Endodermal cell (in vitro differentiated cells): ENCODE measurements at regions not wholly inside any gene's neighbourhood (a gene's known extent, or its start where the extent isn't known, plus 50 kb on each side); places are given as distances from the start of the nearest gene placed in this dataset.

ENCODE experiments used
- DNase-seq: peaks from one replicate; pipeline ENCODE4 v3.0.0-alpha.2; 2017
- H3K27ac ChIP-seq: 2 replicates; pipeline ENCODE4 v1.5.1; 2013; ENCODE audit warnings: mild to moderate bottlenecking, low read depth, low read length, moderate library complexity
- H3K27me3 ChIP-seq: 2 replicates; pipeline ENCODE4 v1.6.1; 2013; ENCODE audit warnings: mild to moderate bottlenecking, low read length, moderate library complexity; ENCODE audit not compliant: insufficient read depth, control insufficient read depth, poor library complexity, severe bottlenecking
- H3K36me3 ChIP-seq: 2 replicates; pipeline ENCODE4 v1.7.0; 2013; ENCODE audit warnings: mild to moderate bottlenecking, low read length, moderate library complexity; ENCODE audit not compliant: control insufficient read depth, insufficient read depth
- H3K4me1 ChIP-seq: one replicate; pipeline ENCODE4 v1.7.0; 2013; ENCODE audit warnings: low read length; ENCODE audit not compliant: control insufficient read depth, insufficient read depth
- H3K4me3 ChIP-seq: 2 replicates; pipeline ENCODE4 v1.5.1; 2013; ENCODE audit warnings: mild to moderate bottlenecking, low read length, moderate library complexity
- H3K9ac ChIP-seq: 2 replicates; pipeline ENCODE4 v1.6.1; 2013; ENCODE audit warnings: mild to moderate bottlenecking, low read length, moderate library complexity; ENCODE audit not compliant: poor library complexity, severe bottlenecking; ENCODE audit errors: extremely low read depth
- H3K9me3 ChIP-seq: 2 replicates; pipeline ENCODE4 v1.6.1; 2013; ENCODE audit warnings: mild to moderate bottlenecking, low read length, moderate library complexity; ENCODE audit not compliant: control insufficient read depth
- H3K27ac Mint-ChIP-seq: 2 replicates; pipeline ENCODE4 v1.8.0; 2020; ENCODE audit warnings: mixed read lengths
- H3K27me3 Mint-ChIP-seq: 2 replicates; pipeline ENCODE4 v1.8.0; 2021; ENCODE audit warnings: mild to moderate bottlenecking, mixed read lengths; ENCODE audit not compliant: insufficient read depth
- H3K36me3 Mint-ChIP-seq: 2 replicates; pipeline ENCODE4 v1.8.0; 2020; ENCODE audit warnings: low read depth, mixed read lengths
- H3K4me1 Mint-ChIP-seq: 2 replicates; pipeline ENCODE4 v1.8.0; 2020; ENCODE audit warnings: mixed read lengths
- H3K4me3 Mint-ChIP-seq: 2 replicates; pipeline ENCODE4 v1.8.0; 2020; ENCODE audit warnings: mild to moderate bottlenecking, moderate library complexity, mixed read lengths
- H3K9me3 Mint-ChIP-seq: 2 replicates; pipeline ENCODE4 v1.8.0; 2020; ENCODE audit warnings: mild to moderate bottlenecking, mixed read lengths
- CTCF ChIP-seq: fragments of 200-600 bp; sonication (generic); conservative IDR thresholded peaks from 2 replicates; pipeline ENCODE4 v1.5.0; 2021; ENCODE audit warnings: antibody characterized with exemption, mild to moderate bottlenecking
- whole genome bisulfite sequencing, 2 experiments: methylation state at CpG; one replicate each; pipeline versions ENCODE4 v1.1.5 to v1.1.7; 2013; ENCODE audit warnings: missing lambda C conversion rate in 2 of 2, mixed read lengths in 1 of 2; ENCODE audit not compliant: insufficient coverage in 1 of 2, insufficient read length in 1 of 2; 5-methylcytosine and 5-hydroxymethylcytosine counted together

GRCh38 chr4:32251926-32252325, 1531.8 kb downstream of the PCDH7 start:
- TF ChIP-seq CTCF: no peak
- 75 to 81% methylated on average over 2 of the region's 2 CpGs for WGBS, 2 experiments
- Mint-ChIP-seq H3K9me3 (no peaks in the 10 kb centered on the region), H3K36me3 (no peaks in the 10 kb centered on the region), H3K4me1 (peaks cover 1% of the 10 kb centered on the region), H3K4me3 (no peak overlapping the region), H3K27me3 (no peaks in the 10 kb centered on the region), H3K27ac (no peak overlapping the region)
- H3K4me1 ChIP-seq: no peaks in the 10 kb centered on the region
- H3K27ac ChIP-seq: no peak overlapping the region
- H3K4me3 ChIP-seq: no peak overlapping the region
- no peak overlapping the region for H3K9ac ChIP-seq
- no peak for DNase-seq
- no peaks in the 10 kb centered on the region for H3K36me3 ChIP-seq
- no peaks in the 10 kb centered on the region for H3K9me3 ChIP-seq
- H3K27me3 ChIP-seq: no peaks in the 10 kb centered on the region

- Mint-ChIP-seq H3K27me3 (no peaks in the 10 kb centered on the region), H3K27ac (no peak overlapping the region), H3K36me3 (no peaks in the 10 kb centered on the region), H3K4me3 (no peak overlapping the region), H3K4me1 (peaks cover 1% of the 10 kb centered on the region), H3K9me3 (no peaks in the 10 kb centered on the region)
- Histone ChIP-seq H3K9me3 (no peaks in the 10 kb centered on the region), H3K27ac (no peak overlapping the region), H3K4me3 (no peak overlapping the region), H3K36me3 (no peaks in the 10 kb centered on the region), H3K27me3 (no peaks in the 10 kb centered on the region), H3K9ac (no peak overlapping the region), H3K4me1 (no peaks in the 10 kb centered on the region)
- no peak for TF ChIP-seq CTCF
- no peak for DNase-seq
- WGBS, 2 experiments: 60 to 100% methylated on average over 1 to 3 of the region's 3 CpGs
Measured at GRCh38 chr4:32254216-32254615, 1534.0 kb downstream of the PCDH7 start.

- H3K36me3 Mint-ChIP-seq: no peaks in the 10 kb centered on the region
- H3K9me3 Mint-ChIP-seq: no peaks in the 10 kb centered on the region
- Histone ChIP-seq H3K9ac (no peak overlapping the region), H3K36me3 (no peaks in the 10 kb centered on the region), H3K4me1 (no peaks in the 10 kb centered on the region), H3K27ac (no peak overlapping the region), H3K9me3 (no peaks in the 10 kb centered on the region), H3K4me3 (no peak overlapping the region), H3K27me3 (no peaks in the 10 kb centered on the region)
- TF ChIP-seq CTCF: no peak
- peaks cover 6% of the 10 kb centered on the region for H3K4me1 Mint-ChIP-seq
- no peak for DNase-seq
- 88% methylated on average over 1 of the region's 2 CpGs; no CpG with 5 or more reads in 1 of the 2 experiments for WGBS, 2 experiments
- H3K27ac Mint-ChIP-seq: no peak overlapping the region
- no peaks in the 10 kb centered on the region for H3K27me3 Mint-ChIP-seq
- H3K4me3 Mint-ChIP-seq: no peak overlapping the region
Measured at GRCh38 chr4:32258986-32259385, 1538.8 kb downstream of the PCDH7 start.
